ENCODE measurements at regions not wholly inside any gene's neighbourhood (a gene's known extent, or its start where the extent isn't known, plus 50 kb on each side); places are given as distances from the start of the nearest gene placed in this dataset.

- no peak for DNase-seq (ENCODE audit: insufficient read length, low spot score)
- FAIRE-seq = no peak
Observed at GRCh38 chr2:105150231-105150630, 91.3 kb upstream of the GPR45 start.

GRCh38 chr2:105154119-105154818 lies 87.3 kb upstream of the GPR45 start:
- DNase-seq (ENCODE audit: insufficient read length, low spot score) (no peak), FAIRE-seq (no peak)

DNA sequence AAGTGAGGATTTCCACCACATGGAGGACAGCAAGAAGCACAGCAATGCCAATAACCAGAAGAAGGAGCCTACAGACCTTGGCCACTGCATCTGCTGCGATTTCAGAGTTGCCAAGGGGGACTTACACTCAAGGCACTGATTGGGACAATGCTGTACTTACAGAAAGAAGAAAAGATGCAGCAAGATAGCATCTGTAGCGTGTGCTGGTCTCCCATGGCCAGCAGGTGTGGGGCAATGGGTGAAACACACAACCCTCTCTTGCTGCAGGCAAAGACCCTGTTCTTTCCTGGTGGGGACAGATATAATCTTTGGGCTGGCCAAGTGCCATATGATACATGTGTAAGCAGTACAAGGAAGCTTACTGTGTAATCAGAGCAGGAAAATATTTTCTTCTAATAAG lies 85.4 kb upstream of the GPR45 start:
- no peak for FAIRE-seq
- DNase-seq (ENCODE audit: insufficient read length, low spot score) = no peak

GRCh38 chr2:105158002-105158401 lies 83.5 kb upstream of the GPR45 start:
- DNase-seq (ENCODE audit: insufficient read length, low spot score) = no peak
- no peak for FAIRE-seq

DNA sequence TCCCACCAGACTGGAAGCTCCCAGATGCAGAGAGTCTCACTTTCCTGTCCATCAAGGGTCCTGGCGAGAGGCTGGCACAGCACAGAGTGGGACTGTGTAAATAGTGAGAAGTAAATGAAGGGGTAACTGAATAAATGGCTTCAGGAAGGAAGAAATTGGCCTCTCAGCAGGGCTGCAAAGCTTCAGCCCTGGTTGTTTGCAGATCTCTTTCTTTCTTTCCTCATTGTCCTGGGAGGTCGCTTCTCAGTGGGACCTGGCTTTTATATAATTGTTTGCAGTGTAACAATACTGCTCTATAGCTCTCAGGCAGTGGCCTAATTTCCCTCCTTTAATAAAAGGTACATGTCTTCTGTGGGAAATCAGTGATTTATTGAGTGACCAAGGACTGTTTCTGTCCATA lies 74.9 kb upstream of the GPR45 start:
- FAIRE-seq (no peak), DNase-seq (ENCODE audit: insufficient read length, low spot score) (no peak)

DNA sequence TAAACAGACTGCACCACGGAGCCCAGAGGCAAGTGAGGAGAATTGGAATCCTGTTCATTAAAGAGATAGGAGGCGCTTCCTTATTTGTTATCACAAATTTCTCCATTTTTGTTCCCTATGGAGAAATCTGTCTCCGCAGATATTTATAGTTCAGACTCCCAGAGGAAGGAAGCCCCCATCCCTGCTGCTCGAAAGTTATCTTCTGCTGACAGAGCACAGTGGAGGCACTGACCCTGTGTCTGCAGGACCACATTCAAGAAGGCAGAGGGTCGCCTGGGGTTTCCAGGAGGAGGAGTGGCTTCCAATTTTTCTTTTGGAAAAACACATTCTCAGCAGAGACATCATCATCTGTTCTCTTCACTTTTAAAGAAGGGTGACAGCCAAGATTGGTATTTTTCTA lies 73.0 kb upstream of the GPR45 start:
- DNase-seq (ENCODE audit: insufficient read length, low spot score) (no peak), FAIRE-seq (no peak)

DNA sequence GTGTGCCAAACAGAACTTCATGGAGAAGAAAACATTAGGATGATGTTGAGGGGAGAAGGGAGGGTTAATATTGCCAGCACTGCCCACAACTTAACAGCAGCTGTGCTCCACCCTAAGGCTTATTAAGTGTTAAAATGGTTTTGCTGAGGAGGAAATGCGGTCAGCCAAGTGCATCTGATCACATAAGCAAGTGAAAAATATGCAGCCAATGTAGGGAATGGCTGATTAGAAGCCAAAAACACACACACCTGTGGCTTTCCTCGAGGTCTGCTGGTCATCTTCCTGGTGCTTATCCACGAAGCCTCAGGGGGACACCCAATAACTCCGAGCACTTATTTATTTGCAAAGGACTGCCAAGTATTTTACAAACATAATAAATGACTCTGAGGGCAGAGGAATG lies 66.3 kb upstream of the GPR45 start:
- no peak for FAIRE-seq
- DNase-seq (ENCODE audit: insufficient read length, low spot score) = no peak

GRCh38 chr2:105176429-105176828 lies 65.1 kb upstream of the GPR45 start:
- FAIRE-seq (no peak), DNase-seq (ENCODE audit: insufficient read length, low spot score) (no peak)

- DNase-seq (ENCODE audit: insufficient read length, low spot score) (no peak), FAIRE-seq (no peak)
Observed at GRCh38 chr2:105177008-105177407, 64.5 kb upstream of the GPR45 start.

DNA sequence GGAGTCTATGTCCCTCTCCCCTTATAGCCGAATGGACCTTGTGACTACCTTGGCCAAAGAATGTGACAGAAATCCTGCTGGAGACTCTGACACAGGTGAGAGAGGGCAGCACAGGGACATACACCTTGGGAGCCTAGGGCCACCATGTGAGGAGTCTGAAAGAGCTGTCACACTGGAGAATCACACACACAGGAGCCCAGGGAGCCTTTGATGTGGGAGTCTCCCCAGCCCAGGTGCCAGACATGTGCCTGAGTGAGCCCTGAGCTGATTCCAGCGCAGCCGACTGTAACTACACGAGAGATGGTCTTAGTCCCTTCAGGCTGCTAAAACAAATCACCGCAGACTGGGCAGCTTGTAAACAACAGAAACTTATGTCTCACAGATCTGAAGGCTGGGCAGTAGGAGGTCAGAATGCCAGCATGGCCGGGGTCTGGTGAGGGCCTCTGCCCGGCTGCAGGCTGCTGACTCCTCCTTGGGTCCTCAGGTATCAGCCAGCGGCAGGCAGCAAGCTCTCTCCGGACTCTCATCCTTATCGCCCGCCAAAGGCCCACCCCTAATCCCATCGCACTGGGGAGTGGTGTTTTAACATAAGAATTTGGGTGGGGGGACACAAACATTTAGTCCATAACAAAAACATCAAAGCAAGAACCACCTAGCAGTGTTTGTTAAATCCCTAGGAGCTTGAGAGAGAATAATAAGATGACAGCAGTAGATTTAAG lies 63.8 kb upstream of the GPR45 start:
- no peak for DNase-seq (ENCODE audit: insufficient read length, low spot score)
- no peak for FAIRE-seq

- FAIRE-seq = no peak
- DNase-seq (ENCODE audit: insufficient read length, low spot score) = no peak
Observed at GRCh38 chr2:105179469-105180372, 61.8 kb upstream of the GPR45 start.

GRCh38 chr2:105180491-105180972 lies 61.0 kb upstream of the GPR45 start:
- FAIRE-seq (no peak), DNase-seq (ENCODE audit: insufficient read length, low spot score) (no peak)

- FAIRE-seq = no peak
- no peak for DNase-seq (ENCODE audit: insufficient read length, low spot score)
Observed at GRCh38 chr2:105181282-105181681, 60.3 kb upstream of the GPR45 start.

DNA sequence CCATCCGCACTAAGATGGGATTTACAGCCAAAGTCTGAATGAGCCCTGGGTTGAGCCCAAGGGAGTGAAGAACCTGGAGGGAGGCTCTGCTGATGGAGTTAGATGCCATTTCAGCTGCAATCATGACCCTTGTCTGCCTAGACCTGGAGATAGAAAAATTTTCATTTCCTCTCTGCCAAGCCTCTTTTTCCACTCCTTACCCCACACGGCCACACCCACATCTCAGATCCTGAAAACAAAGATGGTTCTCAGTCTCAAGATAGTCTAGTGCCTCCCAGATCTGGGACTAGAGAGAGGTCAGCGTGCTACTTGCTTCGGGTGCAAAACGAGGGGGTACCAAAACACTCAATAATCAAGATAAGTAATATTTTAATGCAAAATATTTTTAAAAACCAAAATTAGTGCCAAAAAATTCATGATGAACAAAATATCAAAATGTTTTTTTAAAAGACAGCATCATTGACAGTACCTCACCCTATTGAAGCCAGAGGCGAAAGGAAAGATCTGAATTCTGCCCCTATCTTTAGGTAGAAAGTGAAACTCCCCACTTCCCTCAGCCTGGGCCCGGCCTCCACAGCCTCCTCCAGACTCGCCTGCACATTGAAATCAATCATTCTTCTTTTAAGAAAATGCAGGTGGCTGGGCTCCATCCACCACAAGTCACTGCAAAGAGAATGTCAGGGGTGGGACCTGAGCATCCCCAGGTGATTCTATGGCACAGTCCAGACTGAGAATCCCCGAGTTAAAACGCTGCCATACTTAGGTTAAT lies 57.8 kb upstream of the GPR45 start:
- DNase-seq (ENCODE audit: insufficient read length, low spot score) = peak; percentile 18
- FAIRE-seq = no peak

DNA sequence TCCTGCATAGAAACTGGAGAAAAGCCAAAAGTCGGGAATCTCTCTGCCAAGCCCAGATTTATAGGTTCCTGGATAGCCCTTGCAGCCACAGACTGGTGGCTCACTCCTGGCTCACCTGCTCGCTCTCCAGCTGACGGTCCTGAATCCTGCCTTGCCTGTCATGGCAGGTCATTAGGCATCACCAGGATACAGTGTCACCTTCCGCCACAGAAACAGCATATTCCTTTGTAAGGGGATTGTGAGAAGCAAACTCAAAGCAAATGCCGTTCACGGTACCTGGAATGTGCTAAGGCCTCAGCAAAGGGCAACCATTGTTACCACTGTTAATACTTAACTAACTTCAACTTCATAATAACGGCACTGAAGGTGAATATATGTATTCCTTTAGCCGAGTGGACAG lies 57.1 kb upstream of the GPR45 start:
- no peak for FAIRE-seq
- DNase-seq (ENCODE audit: insufficient read length, low spot score) = no peak

- no peak for FAIRE-seq
Observed at GRCh38 chr2:105186967-105187498, 54.5 kb upstream of the GPR45 start.

DNA sequence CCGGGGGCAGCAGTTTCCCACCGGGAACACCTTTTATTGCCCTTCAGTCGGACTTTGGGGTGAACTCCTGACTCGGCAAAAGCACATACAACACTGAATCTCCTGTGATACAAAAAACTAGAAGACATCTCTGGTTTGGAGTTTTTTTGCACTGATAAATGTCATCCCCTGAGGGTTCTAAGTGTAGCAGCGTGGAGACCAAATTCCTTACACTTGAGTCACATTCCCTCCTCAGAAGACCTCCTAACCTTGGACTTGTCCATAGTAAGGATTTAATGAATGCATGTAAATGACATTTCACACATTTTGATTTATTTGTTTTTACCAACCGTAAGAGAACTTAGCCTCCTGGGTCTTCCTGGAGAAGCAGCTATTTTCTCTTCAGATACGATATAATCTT lies 54.0 kb upstream of the GPR45 start:
- DNase-seq (ENCODE audit: insufficient read length, low spot score) (no peak), FAIRE-seq (no peak)

More at GRCh38 chr2:105186967-105187498, 54.5 kb upstream of the GPR45 start:
- no peak for DNase-seq (ENCODE audit: insufficient read length, low spot score)

DNA sequence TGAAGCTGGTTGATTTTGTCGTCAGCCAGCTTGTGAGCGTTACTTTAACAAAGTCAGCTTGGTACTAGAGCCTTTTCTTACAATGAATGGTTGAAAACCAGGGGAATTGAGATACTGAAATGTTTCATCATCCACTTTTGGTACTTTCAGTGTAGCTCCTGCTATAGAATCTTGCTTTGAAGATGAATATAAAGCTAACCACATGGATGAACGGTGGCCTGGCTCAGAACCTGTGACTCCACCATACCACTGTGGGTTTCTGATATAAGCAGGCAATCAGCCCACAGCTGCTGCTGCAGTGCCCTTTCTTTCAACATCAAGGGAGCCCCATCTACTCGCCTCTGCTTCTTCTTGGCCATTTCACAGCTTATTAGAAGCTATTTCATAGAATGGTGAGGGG lies 53.2 kb upstream of the GPR45 start:
- FAIRE-seq (no peak), DNase-seq (ENCODE audit: insufficient read length, low spot score) (no peak)

Measured in GM19239 (cell line).